ENCODE measurements at regions not wholly inside any gene's neighbourhood (a gene's known extent, or its start where the extent isn't known, plus 50 kb on each side); places are given as distances from the start of the nearest gene placed in this dataset.

GRCh38 chr15:69712991-69713390, 260.4 kb downstream of the RPLP1 start:
- no peak for TF ChIP-seq MAZ (IDR thresholded peaks at IDR 0.05; ENCODE audit: borderline replicate concordance, low read depth, low read length)
- no peak for TF ChIP-seq MAFK (IDR thresholded peaks at IDR 0.05; ENCODE audit: low read depth, low read length)
- TF ChIP-seq, protein P1, sequence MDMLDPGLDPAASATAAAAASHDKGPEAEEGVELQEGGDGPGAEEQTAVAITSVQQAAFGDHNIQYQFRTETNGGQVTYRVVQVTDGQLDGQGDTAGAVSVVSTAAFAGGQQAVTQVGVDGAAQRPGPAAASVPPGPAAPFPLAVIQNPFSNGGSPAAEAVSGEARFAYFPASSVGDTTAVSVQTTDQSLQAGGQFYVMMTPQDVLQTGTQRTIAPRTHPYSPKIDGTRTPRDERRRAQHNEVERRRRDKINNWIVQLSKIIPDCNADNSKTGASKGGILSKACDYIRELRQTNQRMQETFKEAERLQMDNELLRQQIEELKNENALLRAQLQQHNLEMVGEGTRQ (IDR thresholded peaks at IDR 0.05; ENCODE audit: low read depth, low read length) = no peak
- TF ChIP-seq FOS (IDR thresholded peaks at IDR 0.05; ENCODE audit: low read depth, low read length) = no peak
- TF ChIP-seq CEBPB (IDR thresholded peaks at IDR 0.05; ENCODE audit: low read depth, low read length) = no peak
- TF ChIP-seq MXI1 (IDR thresholded peaks at IDR 0.05; ENCODE audit: borderline replicate concordance, low read depth, low read length) = no peak
- TF ChIP-seq RAD21 (IDR thresholded peaks at IDR 0.05; ENCODE audit: low read length) = no peak
- TF ChIP-seq POLR2A (IDR thresholded peaks at IDR 0.05; ENCODE audit: low read depth, low read length) = no peak
- TF ChIP-seq, protein P2, sequence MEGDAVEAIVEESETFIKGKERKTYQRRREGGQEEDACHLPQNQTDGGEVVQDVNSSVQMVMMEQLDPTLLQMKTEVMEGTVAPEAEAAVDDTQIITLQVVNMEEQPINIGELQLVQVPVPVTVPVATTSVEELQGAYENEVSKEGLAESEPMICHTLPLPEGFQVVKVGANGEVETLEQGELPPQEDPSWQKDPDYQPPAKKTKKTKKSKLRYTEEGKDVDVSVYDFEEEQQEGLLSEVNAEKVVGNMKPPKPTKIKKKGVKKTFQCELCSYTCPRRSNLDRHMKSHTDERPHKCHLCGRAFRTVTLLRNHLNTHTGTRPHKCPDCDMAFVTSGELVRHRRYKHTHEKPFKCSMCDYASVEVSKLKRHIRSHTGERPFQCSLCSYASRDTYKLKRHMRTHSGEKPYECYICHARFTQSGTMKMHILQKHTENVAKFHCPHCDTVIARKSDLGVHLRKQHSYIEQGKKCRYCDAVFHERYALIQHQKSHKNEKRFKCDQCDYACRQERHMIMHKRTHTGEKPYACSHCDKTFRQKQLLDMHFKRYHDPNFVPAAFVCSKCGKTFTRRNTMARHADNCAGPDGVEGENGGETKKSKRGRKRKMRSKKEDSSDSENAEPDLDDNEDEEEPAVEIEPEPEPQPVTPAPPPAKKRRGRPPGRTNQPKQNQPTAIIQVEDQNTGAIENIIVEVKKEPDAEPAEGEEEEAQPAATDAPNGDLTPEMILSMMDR (conservative IDR thresholded peaks at IDR 0.05; ENCODE audit: low read depth, low read length) = no peak
- TF ChIP-seq BHLHE40 (IDR thresholded peaks at IDR 0.05; ENCODE audit: low read depth, low read length) = no peak
- TF ChIP-seq SMC3 (IDR thresholded peaks at IDR 0.05; ENCODE audit: low read depth, low read length) = no peak
- TF ChIP-seq, protein P3, sequence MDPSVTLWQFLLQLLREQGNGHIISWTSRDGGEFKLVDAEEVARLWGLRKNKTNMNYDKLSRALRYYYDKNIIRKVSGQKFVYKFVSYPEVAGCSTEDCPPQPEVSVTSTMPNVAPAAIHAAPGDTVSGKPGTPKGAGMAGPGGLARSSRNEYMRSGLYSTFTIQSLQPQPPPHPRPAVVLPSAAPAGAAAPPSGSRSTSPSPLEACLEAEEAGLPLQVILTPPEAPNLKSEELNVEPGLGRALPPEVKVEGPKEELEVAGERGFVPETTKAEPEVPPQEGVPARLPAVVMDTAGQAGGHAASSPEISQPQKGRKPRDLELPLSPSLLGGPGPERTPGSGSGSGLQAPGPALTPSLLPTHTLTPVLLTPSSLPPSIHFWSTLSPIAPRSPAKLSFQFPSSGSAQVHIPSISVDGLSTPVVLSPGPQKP (IDR thresholded peaks at IDR 0.05; ENCODE audit: borderline replicate concordance, low read depth, low read length) = no peak
- no peak for TF ChIP-seq NFE2L2 (IDR thresholded peaks at IDR 0.05; ENCODE audit: low read depth, low read length)
- TF ChIP-seq RFX5 (IDR thresholded peaks at IDR 0.05; ENCODE audit: low read depth, low read length) = no peak
- no peak for TF ChIP-seq RCOR1 (IDR thresholded peaks at IDR 0.05; ENCODE audit: insufficient replicate concordance, low read length)
- no peak for TF ChIP-seq CHD1 (IDR thresholded peaks at IDR 0.05; ENCODE audit: low read depth, low read length)
- CTCF ChIA-PET = no interaction called here
- no peak overlapping the region for H3K9ac ChIP-seq (ENCODE audit: low read depth, low read length)
- ATAC-seq (ENCODE audit: low read depth) = no peak
- no peak overlapping the region for H2AK9ac ChIP-seq (replicated peaks; ENCODE audit: low read depth, low read length, poor library complexity)
- intact Hi-C loops (cut with micrococcal nuclease) (no loop called here), dilution Hi-C loops (cut with HindIII; ENCODE audit: low sequenced_read_pairs, unreplicated experiment) (no loop called here), in situ Hi-C loops (cut with MboI; ENCODE audit: low sequenced_read_pairs) (no loop called here)
- no peak overlapping the region for H3K4me3 ChIP-seq (ENCODE audit: insufficient read depth, low read depth, low read length)
- H3K4me2 ChIP-seq (ENCODE audit: low read depth, low read length) = no peak overlapping the region
- no peak overlapping the region for H2BK120ac ChIP-seq (ENCODE audit: low read depth, low read length)
- H4K8ac ChIP-seq (ENCODE audit: low read depth in 2 of 2, low read length in 2 of 2) = no peak overlapping the region
- H3K56ac ChIP-seq (ENCODE audit: extremely low read depth, insufficient read depth, low read length) = no peak overlapping the region
- no peak for DNase-seq
- H3K23ac ChIP-seq (ENCODE audit: low read depth, low read length) = no peak overlapping the region
- no peaks in the 10 kb centered on the region for H3K36me3 ChIP-seq (ENCODE audit: control insufficient read depth, insufficient read depth, low read length)
- peaks cover 25% of the 10 kb centered on the region for H3K27me3 ChIP-seq (ENCODE audit: control insufficient read depth, insufficient read depth, low read length)
- H3K14ac ChIP-seq (replicated peaks; ENCODE audit: low read depth, low read length) = no peak overlapping the region
- H3K79me1 ChIP-seq (ENCODE audit: low read depth in 1 of 2, low read length in 2 of 2) = no peaks in the 10 kb centered on the region
- no peak overlapping the region for H2BK20ac ChIP-seq (ENCODE audit: low read depth, low read length)
- H3K4me1 ChIP-seq (ENCODE audit: control insufficient read depth, insufficient read depth, low read length) = no peaks in the 10 kb centered on the region
- POLR2A ChIA-PET (ENCODE audit: unreplicated experiment) = no interaction called here
- H2BK5ac ChIP-seq (ENCODE audit: low read depth, low read length, poor library complexity, severe bottlenecking) = no peak overlapping the region
- no peak overlapping the region for H4K91ac ChIP-seq (ENCODE audit: insufficient read depth, low read depth, low read length)
- no CpG with 5 or more reads among the region's 2 CpGs for WGBS, 2 experiments (ENCODE audit: extremely low coverage in 2 of 2, insufficient read length in 1 of 2)
- H3K27ac ChIP-seq (ENCODE audit: insufficient read depth, low read length) = no peak overlapping the region
- H2AFZ ChIP-seq (replicated peaks; ENCODE audit: low read length, poor library complexity) = no peak overlapping the region
- H2BK15ac ChIP-seq (ENCODE audit: low read depth, low read length) = no peak overlapping the region
- H4K5ac ChIP-seq (ENCODE audit: low read depth, low read length) = no peak overlapping the region
- H4K20me1 ChIP-seq (ENCODE audit: insufficient read depth, low read length) = no peaks in the 10 kb centered on the region
- H3K9me1 ChIP-seq (ENCODE audit: insufficient read depth, low read length) = no peaks in the 10 kb centered on the region
- no TSS peak for BruUV-seq (replicated peaks)
- H2AK5ac ChIP-seq (ENCODE audit: low read depth, low read length) = no peak overlapping the region
- peaks cover 6% of the 10 kb centered on the region for H3K9me3 ChIP-seq (ENCODE audit: control insufficient read depth, insufficient read depth, low read length)
- no peak overlapping the region for H3K18ac ChIP-seq (ENCODE audit: low read depth, low read length)
- H3K4ac ChIP-seq (ENCODE audit: low read depth, low read length) = no peak overlapping the region
